ENCODE measurements at regions not wholly inside any gene's neighbourhood (a gene's known extent, or its start where the extent isn't known, plus 50 kb on each side); places are given as distances from the start of the nearest gene placed in this dataset.

- no peak for DNase-seq (ENCODE audit: low read depth in 2 of 2)
- Histone ChIP-seq H2AFZ (ENCODE audit: low read length) (no peak overlapping the region), H4K20me1 (ENCODE audit: control insufficient read depth, extremely low read depth, insufficient read depth, low read length) (no peaks in the 10 kb centered on the region), H3K79me2 (ENCODE audit: control insufficient read depth, insufficient read depth, low read length) (no peaks in the 10 kb centered on the region), H3K9me3 (ENCODE audit: control insufficient read depth, insufficient read depth, low read depth, low read length) (no peaks in the 10 kb centered on the region), H3K4me3 (replicated peaks in 1 of 4; ENCODE audit: control extremely low read depth in 1 of 4, insufficient read depth in 1 of 4, low read depth in 3 of 4, low read length in 4 of 4) (no peak overlapping the region), H3K27me3 (ENCODE audit: control insufficient read depth, insufficient read depth, low read length) (no peaks in the 10 kb centered on the region), H3K4me2 (ENCODE audit: extremely low read depth, insufficient read depth, low read length) (no peak overlapping the region), H3K27ac (ENCODE audit: insufficient read depth, low read length) (no peak overlapping the region), H3K4me1 (ENCODE audit: control insufficient read depth, extremely low read depth, insufficient read depth, low read length) (no peaks in the 10 kb centered on the region), H3K36me3 (ENCODE audit: control insufficient read depth, insufficient read depth, low read length) (no peaks in the 10 kb centered on the region), H3K9ac (ENCODE audit: insufficient read depth, low read length) (no peak overlapping the region)
- TF ChIP-seq EZH2 (IDR thresholded peaks at IDR 0.05; ENCODE audit: low read length, missing control alignments): no peak
- TF ChIP-seq CTCF (conservative IDR thresholded peaks at IDR 0.05 in 1 of 2, IDR thresholded peaks at IDR 0.05 in 1 of 2; ENCODE audit: low read depth in 1 of 2, low read length in 2 of 2): no peak
Measured at GRCh38 chr2:41716497-41716896, 331.3 kb upstream of the PKDCC start.

DNA sequence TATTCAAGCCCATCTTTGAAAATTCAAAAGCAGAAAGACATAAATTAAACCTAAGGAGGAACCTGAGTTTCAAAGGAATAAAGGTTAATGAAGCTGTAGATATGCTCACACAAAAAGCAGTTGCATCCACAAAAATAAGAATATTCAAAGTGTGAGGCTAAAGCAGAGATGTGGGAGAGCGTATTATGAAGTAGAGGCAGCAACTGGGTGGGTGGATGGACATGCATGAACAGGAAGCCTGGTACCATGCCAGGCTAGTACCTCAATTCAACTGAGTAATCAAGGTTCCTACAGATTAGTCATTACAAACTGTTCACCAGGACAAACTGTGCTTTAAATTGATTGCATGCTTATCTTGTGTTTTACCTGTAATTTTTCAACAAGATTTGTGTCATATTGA, 330.0 kb upstream of the PKDCC start:
- DNase-seq (ENCODE audit: low read depth in 2 of 2): peak in 1 of 2 donors; percentile 13
- no peak overlapping the region for H3K27ac ChIP-seq (ENCODE audit: insufficient read depth, low read length)
- H2AFZ ChIP-seq (ENCODE audit: low read length): no peak overlapping the region
- TF ChIP-seq EZH2 (IDR thresholded peaks at IDR 0.05; ENCODE audit: low read length, missing control alignments): no peak
- no peak for TF ChIP-seq CTCF (conservative IDR thresholded peaks at IDR 0.05 in 1 of 2, IDR thresholded peaks at IDR 0.05 in 1 of 2; ENCODE audit: low read depth in 1 of 2, low read length in 2 of 2)
- no peaks in the 10 kb centered on the region for H3K79me2 ChIP-seq (ENCODE audit: control insufficient read depth, insufficient read depth, low read length)
- no peak overlapping the region for H3K9ac ChIP-seq (ENCODE audit: insufficient read depth, low read length)
- no peak overlapping the region for H3K4me2 ChIP-seq (ENCODE audit: extremely low read depth, insufficient read depth, low read length)
- H3K27me3 ChIP-seq (ENCODE audit: control insufficient read depth, insufficient read depth, low read length): no peaks in the 10 kb centered on the region
- H3K4me3 ChIP-seq (replicated peaks in 1 of 4; ENCODE audit: control extremely low read depth in 1 of 4, insufficient read depth in 1 of 4, low read depth in 3 of 4, low read length in 4 of 4): no peak overlapping the region
- H4K20me1 ChIP-seq (ENCODE audit: control insufficient read depth, extremely low read depth, insufficient read depth, low read length): no peaks in the 10 kb centered on the region
- no peaks in the 10 kb centered on the region for H3K36me3 ChIP-seq (ENCODE audit: control insufficient read depth, insufficient read depth, low read length)
- no peaks in the 10 kb centered on the region for H3K4me1 ChIP-seq (ENCODE audit: control insufficient read depth, extremely low read depth, insufficient read depth, low read length)
- H3K9me3 ChIP-seq (ENCODE audit: control insufficient read depth, insufficient read depth, low read depth, low read length): no peaks in the 10 kb centered on the region

GRCh38 chr2:41718705-41719104, 329.1 kb upstream of the PKDCC start:
- no peak overlapping the region for H3K4me2 ChIP-seq (ENCODE audit: extremely low read depth, insufficient read depth, low read length)
- H2AFZ ChIP-seq (ENCODE audit: low read length): no peak overlapping the region
- no peaks in the 10 kb centered on the region for H3K36me3 ChIP-seq (ENCODE audit: control insufficient read depth, insufficient read depth, low read length)
- H3K27me3 ChIP-seq (ENCODE audit: control insufficient read depth, insufficient read depth, low read length): no peaks in the 10 kb centered on the region
- no peaks in the 10 kb centered on the region for H4K20me1 ChIP-seq (ENCODE audit: control insufficient read depth, extremely low read depth, insufficient read depth, low read length)
- no peak for DNase-seq (ENCODE audit: low read depth in 2 of 2)
- TF ChIP-seq EZH2 (IDR thresholded peaks at IDR 0.05; ENCODE audit: low read length, missing control alignments): no peak
- TF ChIP-seq CTCF (conservative IDR thresholded peaks at IDR 0.05 in 1 of 2, IDR thresholded peaks at IDR 0.05 in 1 of 2; ENCODE audit: low read depth in 1 of 2, low read length in 2 of 2): no peak
- no peak overlapping the region for H3K4me3 ChIP-seq (replicated peaks in 1 of 4; ENCODE audit: control extremely low read depth in 1 of 4, insufficient read depth in 1 of 4, low read depth in 3 of 4, low read length in 4 of 4)
- H3K9me3 ChIP-seq (ENCODE audit: control insufficient read depth, insufficient read depth, low read depth, low read length): no peaks in the 10 kb centered on the region
- H3K4me1 ChIP-seq (ENCODE audit: control insufficient read depth, extremely low read depth, insufficient read depth, low read length): no peaks in the 10 kb centered on the region
- H3K9ac ChIP-seq (ENCODE audit: insufficient read depth, low read length): no peak overlapping the region
- H3K27ac ChIP-seq (ENCODE audit: insufficient read depth, low read length): no peak overlapping the region
- no peaks in the 10 kb centered on the region for H3K79me2 ChIP-seq (ENCODE audit: control insufficient read depth, insufficient read depth, low read length)

Measured in fibroblast of lung (primary cell).